ENCODE measurements at regions not wholly inside any gene's neighbourhood (a gene's known extent, or its start where the extent isn't known, plus 50 kb on each side); places are given as distances from the start of the nearest gene placed in this dataset.
"Not testable (repeated sequence)": the region's sequence is repeated elsewhere in the genome, so short reads cannot be mapped to it uniquely, and the experiment has no call there.

GRCh38 chr9:65385655-65386024 is 100.6 kb upstream of the FOXD4L5 start:
- H3K4me3 ChIP-seq (ENCODE audit: low read depth, low read length); DNase-seq (ENCODE audit: low read depth): not testable (repeated sequence)

DNA sequence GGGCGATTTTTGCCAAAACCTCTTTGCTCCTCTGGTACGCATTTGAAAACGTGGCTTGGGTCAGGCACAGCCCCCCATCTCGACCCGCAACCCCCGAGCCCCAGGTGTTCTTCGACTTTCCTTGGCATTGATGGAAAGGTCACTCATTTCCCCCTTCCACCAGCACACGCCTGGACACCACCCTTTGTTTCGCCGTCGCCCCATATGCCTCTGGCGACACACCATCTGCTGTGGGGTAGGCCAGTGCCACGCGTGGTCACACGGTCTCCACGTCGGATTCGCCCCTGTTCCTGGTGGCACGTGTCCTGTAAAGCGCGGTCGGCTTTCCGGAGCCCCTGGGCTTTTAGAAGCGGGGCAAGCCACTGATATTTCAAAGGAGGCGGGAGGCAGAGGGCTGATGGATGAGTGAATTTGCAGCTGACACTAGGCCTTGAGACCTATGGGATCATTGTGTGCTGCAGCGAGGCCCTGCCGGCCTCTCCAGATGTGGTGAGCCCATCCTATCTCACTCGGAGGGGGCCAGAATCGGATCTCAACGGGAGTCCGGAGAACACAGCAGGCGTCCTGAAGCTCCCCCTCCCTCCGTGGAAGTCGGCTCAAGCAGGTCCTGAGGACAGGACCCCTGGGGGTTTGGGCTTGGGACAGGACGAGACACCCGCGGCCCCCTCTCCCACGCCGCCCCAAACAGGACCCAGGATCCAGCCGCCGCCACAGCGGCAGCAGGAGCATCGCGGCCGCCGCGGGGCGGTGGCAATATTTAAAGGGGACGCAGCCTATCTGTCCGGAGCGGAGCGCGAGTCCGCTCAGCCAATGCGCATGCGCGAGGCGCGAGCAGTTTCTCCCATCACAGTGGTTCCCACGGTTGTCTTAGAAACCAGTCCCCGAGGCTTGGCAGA is 100.0 kb upstream of the FOXD4L5 start:
- H3K4me3 ChIP-seq (ENCODE audit: low read depth, low read length); DNase-seq (ENCODE audit: low read depth): not testable (repeated sequence)

DNA sequence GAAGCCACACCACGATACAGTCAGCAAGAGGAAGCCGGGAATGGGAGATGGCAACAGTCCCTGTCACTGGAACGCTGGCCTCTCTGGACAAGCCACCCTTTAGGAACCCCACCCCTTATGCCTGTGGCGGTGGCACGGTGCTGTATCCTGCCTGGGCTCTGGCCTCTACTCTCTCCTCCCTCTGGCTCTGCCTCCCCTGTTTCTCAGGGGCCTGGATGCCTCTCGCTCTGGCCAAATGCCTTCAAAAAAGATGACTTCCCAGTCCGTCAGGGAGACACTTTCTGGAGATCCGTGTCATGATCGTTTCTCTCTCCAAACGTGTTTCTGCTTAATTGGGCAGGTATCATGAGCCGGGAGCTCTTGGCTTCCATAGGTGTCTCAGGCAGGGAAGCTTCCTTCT is 99.1 kb upstream of the FOXD4L5 start:
- not testable (repeated sequence) for DNase-seq (ENCODE audit: low read depth)
- H3K4me3 ChIP-seq (ENCODE audit: low read depth, low read length), result peak overlapping the region; percentile 43

- H3K4me3 ChIP-seq (ENCODE audit: low read depth, low read length), result peak overlapping the region; percentile 43; the same call in 1 of the 2 replicates
- not testable (repeated sequence) for DNase-seq (ENCODE audit: low read depth)
Observed at GRCh38 chr9:65383646-65384045, 98.6 kb upstream of the FOXD4L5 start.

DNA sequence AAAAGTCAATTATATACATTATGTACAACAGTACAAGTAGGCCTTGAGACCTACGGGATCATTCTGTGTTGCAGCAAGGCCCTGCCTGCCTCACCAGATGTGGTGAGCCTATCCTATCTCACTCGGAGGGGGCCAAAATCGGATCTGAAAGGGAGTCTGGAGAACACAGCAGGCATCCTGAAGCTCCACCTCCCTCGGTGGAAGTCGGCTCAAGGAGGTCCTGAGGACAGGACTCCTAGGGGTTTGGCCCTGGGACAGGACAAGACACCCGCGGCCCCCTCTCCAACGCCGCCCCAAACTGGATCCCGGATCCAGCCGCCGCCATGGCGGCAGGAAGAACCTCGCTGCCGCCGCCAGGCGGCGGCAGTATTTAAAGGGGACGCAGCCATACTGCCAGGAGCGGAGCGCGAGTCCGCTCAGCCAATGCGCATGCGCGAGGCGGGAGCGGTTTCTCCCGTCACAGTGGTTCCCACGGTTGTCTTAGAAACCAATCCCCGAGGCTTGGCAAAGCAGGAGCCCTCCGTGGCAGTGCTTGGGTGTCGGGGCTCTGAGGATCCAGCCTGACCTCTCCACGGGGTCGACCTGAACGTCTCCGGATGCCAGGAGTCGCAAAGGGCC is 97.8 kb upstream of the FOXD4L5 start:
- H3K4me3 ChIP-seq (ENCODE audit: low read depth, low read length); DNase-seq (ENCODE audit: low read depth): not testable (repeated sequence)
